Keratinocyte (primary cell): ENCODE measurements at regions not wholly inside any gene's neighbourhood (a gene's known extent, or its start where the extent isn't known, plus 50 kb on each side); places are given as distances from the start of the nearest gene placed in this dataset.

Source experiments
- EZH2 ChIP-seq: IDR thresholded peaks from one replicate; pipeline ENCODE4 v1.6.1; 2012; ENCODE audit warnings: inconsistent platforms, mild to moderate bottlenecking, low read length, moderate library complexity
- TF ChIP-seq, protein P1 (sequence below), 3 experiments: IDR thresholded peaks in 1 of 3; conservative IDR thresholded peaks in 1 of 3; optimal IDR thresholded peaks in 1 of 3; 2 replicates in 2 of 3; 3 replicates in 1 of 3; pipeline versions ENCODE3 to v1.5.1; 2011; ENCODE audit warnings: low read length in 3 of 3, mild to moderate bottlenecking in 3 of 3, moderate library complexity in 2 of 3, control low read depth in 1 of 3, inconsistent platforms in 1 of 3; ENCODE audit not compliant: insufficient read depth in 2 of 3; ENCODE audit errors: extremely low read depth in 1 of 3

GRCh38 chr17:6205525-6205924 is 135.3 kb downstream of the WSCD1 start:
- TF ChIP-seq, protein P1, sequence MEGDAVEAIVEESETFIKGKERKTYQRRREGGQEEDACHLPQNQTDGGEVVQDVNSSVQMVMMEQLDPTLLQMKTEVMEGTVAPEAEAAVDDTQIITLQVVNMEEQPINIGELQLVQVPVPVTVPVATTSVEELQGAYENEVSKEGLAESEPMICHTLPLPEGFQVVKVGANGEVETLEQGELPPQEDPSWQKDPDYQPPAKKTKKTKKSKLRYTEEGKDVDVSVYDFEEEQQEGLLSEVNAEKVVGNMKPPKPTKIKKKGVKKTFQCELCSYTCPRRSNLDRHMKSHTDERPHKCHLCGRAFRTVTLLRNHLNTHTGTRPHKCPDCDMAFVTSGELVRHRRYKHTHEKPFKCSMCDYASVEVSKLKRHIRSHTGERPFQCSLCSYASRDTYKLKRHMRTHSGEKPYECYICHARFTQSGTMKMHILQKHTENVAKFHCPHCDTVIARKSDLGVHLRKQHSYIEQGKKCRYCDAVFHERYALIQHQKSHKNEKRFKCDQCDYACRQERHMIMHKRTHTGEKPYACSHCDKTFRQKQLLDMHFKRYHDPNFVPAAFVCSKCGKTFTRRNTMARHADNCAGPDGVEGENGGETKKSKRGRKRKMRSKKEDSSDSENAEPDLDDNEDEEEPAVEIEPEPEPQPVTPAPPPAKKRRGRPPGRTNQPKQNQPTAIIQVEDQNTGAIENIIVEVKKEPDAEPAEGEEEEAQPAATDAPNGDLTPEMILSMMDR (optimal IDR thresholded peaks at IDR 0.05 in 1 of 3, IDR thresholded peaks at IDR 0.05 in 1 of 3, conservative IDR thresholded peaks at IDR 0.05 in 1 of 3; ENCODE audit: extremely low read depth in 1 of 3, insufficient read depth in 2 of 3, low read length in 3 of 3), result no peak
- no peak for TF ChIP-seq EZH2
